ENCODE measurements at regions not wholly inside any gene's neighbourhood (a gene's known extent, or its start where the extent isn't known, plus 50 kb on each side); places are given as distances from the start of the nearest gene placed in this dataset.

DNA sequence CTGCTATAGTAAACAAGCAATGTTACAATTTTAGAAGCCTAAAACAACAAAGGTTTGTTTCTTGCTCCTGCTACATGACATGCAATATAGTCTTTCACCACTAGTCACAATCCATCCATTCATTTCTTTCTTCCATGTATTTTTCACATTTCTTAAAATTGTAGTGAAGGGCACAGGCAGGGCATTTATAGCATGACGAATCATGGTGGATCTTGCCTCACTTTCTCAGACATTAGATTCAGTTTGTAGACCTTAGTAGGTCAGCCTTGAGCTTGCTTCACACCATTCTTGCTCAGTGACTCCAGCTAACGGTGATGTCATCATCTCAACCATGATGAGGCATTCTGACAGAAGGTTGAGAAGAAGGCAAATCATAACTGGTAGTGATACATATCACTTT, 546.8 kb downstream of the TBL1XR1 start:
- no peak for TF ChIP-seq POLR2AphosphoS5 (IDR thresholded peaks at IDR 0.05; ENCODE audit: low read depth, low read length)
- TF ChIP-seq TAF1 (IDR thresholded peaks at IDR 0.05; ENCODE audit: low read depth, low read length) = no peak
- TF ChIP-seq POLR2A (IDR thresholded peaks at IDR 0.05; ENCODE audit: low read depth, low read length) = no peak
- no peak for TF ChIP-seq PAX5 (IDR thresholded peaks at IDR 0.05; ENCODE audit: insufficient read depth, low read length, severe bottlenecking)

All from GM12891 (cell line).